NCI-H1105 (cell line): ENCODE measurements at regions not wholly inside any gene's neighbourhood (a gene's known extent, or its start where the extent isn't known, plus 50 kb on each side); places are given as distances from the start of the nearest gene placed in this dataset.

Experiments used
- DNase-seq: peaks from one replicate; lab custom pipeline; 2025; lab: John Stamatoyannopoulos, UW

GRCh38 chr4:165677081-165677480 is 196.0 kb upstream of the TLL1 start:
- no peak for DNase-seq

GRCh38 chr4:165678236-165678935 is 194.7 kb upstream of the TLL1 start:
- no peak for DNase-seq

- no peak for DNase-seq
Observed at GRCh38 chr4:165678936-165679325, 194.1 kb upstream of the TLL1 start.

GRCh38 chr4:165680821-165681220 is 192.2 kb upstream of the TLL1 start:
- DNase-seq = no peak

- DNase-seq = no peak
Observed at GRCh38 chr4:165682611-165683010, 190.4 kb upstream of the TLL1 start.

GRCh38 chr4:165684177-165684805 is 188.7 kb upstream of the TLL1 start:
- DNase-seq = no peak

GRCh38 chr4:165686756-165687155 is 186.3 kb upstream of the TLL1 start:
- DNase-seq = no peak

- DNase-seq = no peak
Observed at GRCh38 chr4:165689159-165689558, 183.9 kb upstream of the TLL1 start.

GRCh38 chr4:165692082-165692481 is 181.0 kb upstream of the TLL1 start:
- DNase-seq = no peak

- DNase-seq = no peak
Observed at GRCh38 chr4:165698272-165698671, 174.8 kb upstream of the TLL1 start.

- no peak for DNase-seq
Observed at GRCh38 chr4:165699055-165699454, 174.0 kb upstream of the TLL1 start.

- DNase-seq = no peak
Observed at GRCh38 chr4:165700855-165701254, 172.2 kb upstream of the TLL1 start.

GRCh38 chr4:165707128-165707527 is 165.9 kb upstream of the TLL1 start:
- no peak for DNase-seq

- no peak for DNase-seq
Observed at GRCh38 chr4:165709516-165709915, 163.5 kb upstream of the TLL1 start.

GRCh38 chr4:165709973-165710526 is 163.0 kb upstream of the TLL1 start:
- no peak for DNase-seq

- no peak for DNase-seq
Observed at GRCh38 chr4:165711436-165711835, 161.6 kb upstream of the TLL1 start.

- DNase-seq = no peak
Observed at GRCh38 chr4:165711912-165712311, 161.1 kb upstream of the TLL1 start.

GRCh38 chr4:165714650-165715049 is 158.4 kb upstream of the TLL1 start:
- DNase-seq = no peak

- DNase-seq = no peak
Observed at GRCh38 chr4:165715211-165715610, 157.8 kb upstream of the TLL1 start.

- DNase-seq = no peak
Observed at GRCh38 chr4:165715989-165716388, 157.0 kb upstream of the TLL1 start.

GRCh38 chr4:165716472-165716871 is 156.6 kb upstream of the TLL1 start:
- DNase-seq = peak; percentile 19

- DNase-seq = no peak
Observed at GRCh38 chr4:165718660-165719059, 154.4 kb upstream of the TLL1 start.

GRCh38 chr4:165720411-165721082 is 152.5 kb upstream of the TLL1 start:
- DNase-seq = no peak
